IPS-20b (cell line): ENCODE measurements at regions not wholly inside any gene's neighbourhood (a gene's known extent, or its start where the extent isn't known, plus 50 kb on each side); places are given as distances from the start of the nearest gene placed in this dataset.

Experiments
- H3K27ac ChIP-seq: one replicate; pipeline ENCODE4 v1.5.1; 2013; ENCODE audit warnings: low read length
- H3K27me3 ChIP-seq: 2 replicates; pipeline ENCODE4 v1.6.1; 2013; ENCODE audit warnings: mild to moderate bottlenecking, low read length, inconsistent platforms; ENCODE audit not compliant: insufficient read depth
- H3K36me3 ChIP-seq: 2 replicates; pipeline ENCODE4 v1.6.1; 2013; ENCODE audit warnings: low read depth, mild to moderate bottlenecking, inconsistent platforms, low read length, moderate library complexity; ENCODE audit not compliant: insufficient read depth
- H3K4me1 ChIP-seq: 2 replicates; pipeline ENCODE4 v1.6.1; 2013; ENCODE audit warnings: mild to moderate bottlenecking, control low read depth, inconsistent platforms, low read length, moderate library complexity; ENCODE audit not compliant: insufficient read depth
- H3K4me3 ChIP-seq: 2 replicates; pipeline ENCODE4 v1.5.1; 2013; ENCODE audit warnings: mild to moderate bottlenecking, low read length, inconsistent platforms
- H3K9ac ChIP-seq: 2 replicates; pipeline ENCODE4 v1.6.1; 2013; ENCODE audit warnings: low read depth, mild to moderate bottlenecking, inconsistent platforms, low read length, moderate library complexity
- H3K9me3 ChIP-seq: 2 replicates; pipeline ENCODE4 v1.6.1; 2013; ENCODE audit warnings: mild to moderate bottlenecking, low read depth, low read length, inconsistent platforms; ENCODE audit not compliant: insufficient read depth

GRCh38 chr6:156533872-156534524 is 243.2 kb upstream of the ARID1B start:
- H3K9ac ChIP-seq, result no peak overlapping the region
- H3K36me3 ChIP-seq, result no peaks in the 10 kb centered on the region
- H3K27me3 ChIP-seq, result no peaks in the 10 kb centered on the region
- no peak overlapping the region for H3K4me3 ChIP-seq
- no peaks in the 10 kb centered on the region; the same call in 1 of the 2 replicates for H3K4me1 ChIP-seq
- no peaks in the 10 kb centered on the region for H3K9me3 ChIP-seq
- H3K27ac ChIP-seq, result no peak overlapping the region

GRCh38 chr6:156526081-156526480 is 251.1 kb upstream of the ARID1B start:
- H3K4me3 ChIP-seq, result no peak overlapping the region
- no peaks in the 10 kb centered on the region for H3K9me3 ChIP-seq
- no peak overlapping the region for H3K27ac ChIP-seq
- no peaks in the 10 kb centered on the region for H3K27me3 ChIP-seq
- H3K9ac ChIP-seq, result no peak overlapping the region
- H3K36me3 ChIP-seq, result no peaks in the 10 kb centered on the region
- H3K4me1 ChIP-seq, result no peaks in the 10 kb centered on the region

- Histone ChIP-seq H3K36me3 (no peaks in the 10 kb centered on the region), H3K9me3 (no peaks in the 10 kb centered on the region; the same call in 1 of the 2 replicates), H3K4me3 (no peak overlapping the region), H3K27ac (no peak overlapping the region), H3K9ac (no peak overlapping the region), H3K27me3 (no peaks in the 10 kb centered on the region), H3K4me1 (no peaks in the 10 kb centered on the region)
These were observed 251.6 kb upstream of the ARID1B start for GRCh38 chr6:156525541-156525940.

- Histone ChIP-seq H3K9ac (no peak overlapping the region), H3K4me3 (no peak overlapping the region), H3K27me3 (no peaks in the 10 kb centered on the region)
These were observed 257.2 kb upstream of the ARID1B start for GRCh38 chr6:156519940-156520339.

GRCh38 chr6:156517088-156517487 is 260.1 kb upstream of the ARID1B start:
- no peaks in the 10 kb centered on the region for H3K27me3 ChIP-seq
- no peaks in the 10 kb centered on the region for H3K4me1 ChIP-seq
- H3K27ac ChIP-seq, result no peak overlapping the region
- peaks cover 6% of the 10 kb centered on the region; the same call in 1 of the 2 replicates for H3K9me3 ChIP-seq
- no peak overlapping the region for H3K9ac ChIP-seq
- no peaks in the 10 kb centered on the region for H3K36me3 ChIP-seq
- H3K4me3 ChIP-seq, result no peak overlapping the region

More at GRCh38 chr6:156519940-156520339, 257.2 kb upstream of the ARID1B start:
- H3K27ac ChIP-seq, result no peak overlapping the region
- no peaks in the 10 kb centered on the region for H3K4me1 ChIP-seq
- H3K9me3 ChIP-seq, result peaks cover 6% of the 10 kb centered on the region; the same call in 1 of the 2 replicates
- H3K36me3 ChIP-seq, result no peaks in the 10 kb centered on the region

GRCh38 chr6:156515242-156515641 is 261.9 kb upstream of the ARID1B start:
- Histone ChIP-seq H3K9me3 (peaks cover 5% of the 10 kb centered on the region; the same call in 1 of the 2 replicates), H3K4me1 (no peaks in the 10 kb centered on the region)

GRCh38 chr6:156513504-156513903 is 263.7 kb upstream of the ARID1B start:
- no peaks in the 10 kb centered on the region for H3K36me3 ChIP-seq
- no peaks in the 10 kb centered on the region for H3K27me3 ChIP-seq
- no peaks in the 10 kb centered on the region for H3K4me1 ChIP-seq
- H3K4me3 ChIP-seq, result no peak overlapping the region
- H3K9ac ChIP-seq, result no peak overlapping the region
- no peaks in the 10 kb centered on the region for H3K9me3 ChIP-seq
- H3K27ac ChIP-seq, result no peak overlapping the region

More at GRCh38 chr6:156515242-156515641, 261.9 kb upstream of the ARID1B start:
- Histone ChIP-seq H3K27ac (no peak overlapping the region), H3K36me3 (no peaks in the 10 kb centered on the region), H3K9ac (no peak overlapping the region), H3K4me3 (no peak overlapping the region), H3K27me3 (no peaks in the 10 kb centered on the region)

- Histone ChIP-seq H3K9me3 (no peaks in the 10 kb centered on the region), H3K4me1 (no peaks in the 10 kb centered on the region), H3K4me3 (no peak overlapping the region), H3K36me3 (no peaks in the 10 kb centered on the region), H3K27ac (no peak overlapping the region), H3K9ac (no peak overlapping the region), H3K27me3 (no peaks in the 10 kb centered on the region)
These were observed 265.6 kb upstream of the ARID1B start for GRCh38 chr6:156511570-156511969.

GRCh38 chr6:156511051-156511450 is 266.1 kb upstream of the ARID1B start:
- Histone ChIP-seq H3K9ac (no peak overlapping the region), H3K4me1 (no peaks in the 10 kb centered on the region), H3K36me3 (no peaks in the 10 kb centered on the region), H3K27ac (no peak overlapping the region), H3K27me3 (no peaks in the 10 kb centered on the region), H3K4me3 (no peak overlapping the region), H3K9me3 (no peaks in the 10 kb centered on the region)

GRCh38 chr6:156510242-156510641 is 266.9 kb upstream of the ARID1B start:
- no peaks in the 10 kb centered on the region for H3K4me1 ChIP-seq
- no peak overlapping the region for H3K9ac ChIP-seq
- H3K27ac ChIP-seq, result no peak overlapping the region
- H3K36me3 ChIP-seq, result no peaks in the 10 kb centered on the region
- no peak overlapping the region for H3K4me3 ChIP-seq
- no peaks in the 10 kb centered on the region for H3K27me3 ChIP-seq
- no peaks in the 10 kb centered on the region for H3K9me3 ChIP-seq

- H3K9ac ChIP-seq, result no peak overlapping the region
- no peaks in the 10 kb centered on the region for H3K27me3 ChIP-seq
- H3K4me3 ChIP-seq, result no peak overlapping the region
- H3K36me3 ChIP-seq, result no peaks in the 10 kb centered on the region
- H3K9me3 ChIP-seq, result no peaks in the 10 kb centered on the region
- no peak overlapping the region for H3K27ac ChIP-seq
- no peaks in the 10 kb centered on the region for H3K4me1 ChIP-seq
These were observed 267.7 kb upstream of the ARID1B start for GRCh38 chr6:156509496-156509895.

GRCh38 chr6:156508923-156509322 is 268.3 kb upstream of the ARID1B start:
- no peaks in the 10 kb centered on the region for H3K27me3 ChIP-seq
- H3K9me3 ChIP-seq, result no peaks in the 10 kb centered on the region
- H3K4me1 ChIP-seq, result no peaks in the 10 kb centered on the region
- H3K4me3 ChIP-seq, result no peak overlapping the region
- no peak overlapping the region for H3K27ac ChIP-seq
- H3K36me3 ChIP-seq, result no peaks in the 10 kb centered on the region
- H3K9ac ChIP-seq, result no peak overlapping the region
